Neuronal stem cell (in vitro differentiated cells): ENCODE measurements at regions not wholly inside any gene's neighbourhood (a gene's known extent, or its start where the extent isn't known, plus 50 kb on each side); places are given as distances from the start of the nearest gene placed in this dataset.
A peak's percentile ranks its signal among the peaks of the same experiment; 100 is the strongest.
"Not testable (repeated sequence)": the region's sequence is repeated elsewhere in the genome, so short reads cannot be mapped to it uniquely, and the experiment has no call there.

Experiments used
- DNase-seq: peaks from one replicate; pipeline ENCODE4 v3.0.0-alpha.2; 2013; ENCODE audit warnings: low spot score
- H2AFZ ChIP-seq: one replicate; pipeline ENCODE4 v1.6.1; 2013; ENCODE audit warnings: mild to moderate bottlenecking, low read length, inconsistent platforms
- H2AK5ac ChIP-seq: 2 replicates; pipeline ENCODE4 v1.6.1; 2013; ENCODE audit warnings: low read depth, mild to moderate bottlenecking, inconsistent platforms, low read length, moderate library complexity, mixed read lengths
- H2BK120ac ChIP-seq: 2 replicates; pipeline ENCODE4 v1.6.1; 2013; ENCODE audit warnings: low read depth, mild to moderate bottlenecking, inconsistent platforms, low read length, moderate library complexity, mixed read lengths
- H2BK12ac ChIP-seq: one replicate; pipeline ENCODE4 v1.6.1; 2013; ENCODE audit warnings: low read length, inconsistent platforms
- H2BK15ac ChIP-seq: 2 replicates; pipeline ENCODE4 v1.6.1; 2013; ENCODE audit warnings: mild to moderate bottlenecking, low read length, inconsistent platforms, mixed read lengths
- H2BK5ac ChIP-seq: one replicate; pipeline ENCODE4 v1.6.1; 2013; ENCODE audit warnings: inconsistent platforms, mild to moderate bottlenecking, low read length, moderate library complexity
- H3K14ac ChIP-seq: one replicate; pipeline ENCODE4 v1.6.1; 2013; ENCODE audit warnings: low read length, inconsistent platforms
- H3K18ac ChIP-seq: 2 replicates; pipeline ENCODE4 v1.6.1; 2013; ENCODE audit warnings: low read length, inconsistent platforms
- H3K23ac ChIP-seq: 2 replicates; pipeline ENCODE4 v1.6.1; 2013; ENCODE audit warnings: low read depth, mild to moderate bottlenecking, mixed read lengths, low read length, inconsistent platforms; ENCODE audit not compliant: poor library complexity
- H3K27ac ChIP-seq: replicated peaks from 3 replicates; pipeline ENCODE4 v1.5.1; 2013; ENCODE audit warnings: low read length, inconsistent platforms
- H3K27me3 ChIP-seq, 3 experiments: 2 replicates each; pipeline ENCODE4 v1.6.1; 2013; ENCODE audit warnings: low read length in 3 of 3, mild to moderate bottlenecking in 2 of 3, inconsistent platforms in 1 of 3, low read depth in 1 of 3, mixed read lengths in 1 of 3, moderate library complexity in 1 of 3; ENCODE audit not compliant: control insufficient read depth in 3 of 3, insufficient read depth in 3 of 3
- H3K36me3 ChIP-seq, 2 donors: replicated peaks in 1 of 2; 2 replicates each; pipeline ENCODE4 v1.6.1; 2013; ENCODE audit warnings: low read length in 2 of 2; ENCODE audit not compliant: control insufficient read depth in 2 of 2, insufficient read depth in 2 of 2
- H3K4ac ChIP-seq: 2 replicates; pipeline ENCODE4 v1.6.1; 2013; ENCODE audit warnings: inconsistent platforms, mild to moderate bottlenecking, low read length, moderate library complexity
- H3K4me1 ChIP-seq, 2 donors: 1 replicate in 1 of 2; 2 replicates in 1 of 2; pipeline ENCODE4 v1.6.1; 2013; ENCODE audit warnings: low read length in 2 of 2, low read depth in 1 of 2; ENCODE audit not compliant: control insufficient read depth in 2 of 2, insufficient read depth in 1 of 2
- H3K4me2 ChIP-seq: one replicate; pipeline ENCODE4 v1.6.1; 2013; ENCODE audit warnings: mild to moderate bottlenecking, low read length, inconsistent platforms; ENCODE audit not compliant: insufficient read depth, poor library complexity, severe bottlenecking
- H3K4me3 ChIP-seq, 2 donors: 2 replicates each; pipeline ENCODE4 v1.5.1; 2013; ENCODE audit warnings: low read length in 2 of 2, mild to moderate bottlenecking in 2 of 2, inconsistent platforms in 1 of 2, moderate library complexity in 1 of 2
- H3K79me1 ChIP-seq: one replicate; pipeline ENCODE4 v1.6.1; 2013; ENCODE audit warnings: low read depth, mild to moderate bottlenecking, inconsistent platforms, low read length, moderate library complexity
- H3K9ac ChIP-seq: one replicate; pipeline ENCODE4 v1.6.1; 2013; ENCODE audit warnings: mild to moderate bottlenecking, low read depth, low read length, inconsistent platforms; ENCODE audit not compliant: poor library complexity
- H3K9me3 ChIP-seq, 2 donors: replicated peaks in 1 of 2; 2 replicates each; pipeline versions ENCODE3 to v1.6.1; 2013; ENCODE audit warnings: low read length in 2 of 2, mild to moderate bottlenecking in 2 of 2, inconsistent platforms in 1 of 2, low read depth in 1 of 2, mixed read lengths in 1 of 2, moderate library complexity in 1 of 2; ENCODE audit not compliant: control insufficient read depth in 2 of 2, insufficient read depth in 1 of 2
- H4K8ac ChIP-seq: one replicate; pipeline ENCODE4 v1.6.1; 2013; ENCODE audit warnings: low read depth, mild to moderate bottlenecking, inconsistent platforms, low read length, moderate library complexity
- H4K91ac ChIP-seq: one replicate; pipeline ENCODE4 v1.6.1; 2013; ENCODE audit warnings: low read length, low read depth, mild to moderate bottlenecking, inconsistent platforms; ENCODE audit not compliant: poor library complexity
- WGBS, 2 donors: extraction: QIAGEN DNeasy Blood & Tissue Kit; methylation state at CpG; one replicate each; pipeline ENCODE4 v1.1.7; 2013; ENCODE audit warnings: missing lambda C conversion rate in 2 of 2, mixed read lengths in 1 of 2; ENCODE audit not compliant: insufficient read length in 2 of 2, insufficient replicate concordance in 1 of 2; ENCODE audit errors: extremely low coverage in 2 of 2; 5-methylcytosine and 5-hydroxymethylcytosine counted together

DNA sequence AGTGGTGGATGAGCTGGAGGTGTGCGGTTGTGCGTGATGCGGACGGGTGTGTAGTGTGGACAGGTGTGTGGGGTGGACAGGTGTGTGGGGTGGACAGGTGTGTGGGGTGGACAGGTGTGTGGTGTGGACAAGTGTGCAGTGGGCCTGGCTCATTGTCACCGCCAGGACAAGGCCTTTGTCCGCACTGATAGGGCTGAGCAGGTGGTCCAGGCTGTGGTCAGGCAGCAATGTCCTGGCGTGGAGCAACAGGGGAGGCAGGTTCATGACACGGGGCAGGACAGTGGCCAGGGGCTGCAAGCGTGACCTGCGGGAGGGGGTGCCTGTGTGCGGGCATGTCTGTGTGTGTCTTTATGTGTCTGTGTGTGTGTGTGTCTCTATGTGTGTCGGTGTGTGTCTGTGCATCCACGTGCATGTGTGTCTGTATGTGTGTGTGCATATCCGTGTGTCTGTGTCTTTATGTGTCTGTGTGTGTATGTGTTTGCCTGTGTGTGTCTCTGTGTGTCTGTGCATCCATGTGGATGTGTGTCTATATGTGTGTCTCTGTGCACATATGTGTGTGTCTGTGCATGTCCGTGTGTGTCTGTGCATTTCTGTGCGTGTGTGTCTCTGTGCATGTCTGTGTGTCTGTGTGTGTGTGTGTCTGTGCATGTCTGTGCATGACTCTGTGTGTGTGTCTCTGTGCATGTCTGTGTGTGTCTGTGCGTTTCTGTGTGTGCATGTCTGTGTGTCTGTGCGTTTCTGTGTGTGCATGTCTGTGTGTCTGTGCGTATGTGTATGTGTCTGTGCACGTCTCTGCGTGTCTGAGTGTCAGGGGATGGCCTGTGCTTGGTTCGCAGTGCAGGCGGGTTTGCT is 161.0 kb downstream of the TMEM121 start:
- not testable (repeated sequence) for H2BK5ac ChIP-seq, H3K18ac ChIP-seq, H2BK120ac ChIP-seq, H3K4me1 ChIP-seq, H2AFZ ChIP-seq, H2BK15ac ChIP-seq, H3K36me3 ChIP-seq, H3K14ac ChIP-seq, H3K27me3 ChIP-seq, H2BK12ac ChIP-seq, H3K4me2 ChIP-seq, H4K8ac ChIP-seq, H4K91ac ChIP-seq, DNase-seq, H3K79me1 ChIP-seq, H3K23ac ChIP-seq, H2AK5ac ChIP-seq, H3K9ac ChIP-seq, H3K4ac ChIP-seq, H3K27ac ChIP-seq
- Histone ChIP-seq H3K4me3 (peak overlapping the region in 1 of 2 donors; percentile 58), H3K9me3 (peaks cover 0 to 33% of the 10 kb centered on the region in 2 donors)
- WGBS, 2 donors = no CpG with 5 or more reads among the region's 23 CpGs

DNA sequence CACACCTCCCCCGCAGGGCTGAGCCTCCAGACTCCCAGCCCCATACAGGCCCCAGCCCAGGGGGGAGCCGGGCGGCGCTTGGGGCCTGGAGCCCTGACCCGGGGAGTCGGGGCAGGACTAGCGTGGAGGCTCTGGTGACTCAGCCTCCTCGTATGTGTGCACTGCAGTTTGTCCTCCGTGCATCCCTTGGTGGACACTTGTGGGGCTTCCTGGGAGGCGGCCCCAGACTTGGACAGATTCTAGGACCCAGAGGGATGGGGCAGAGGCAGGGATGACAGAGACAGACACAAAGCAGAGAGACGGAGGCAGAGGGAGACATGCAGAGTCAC is 161.6 kb downstream of the TMEM121 start:
- not testable (repeated sequence) for H3K79me1 ChIP-seq, H3K4me2 ChIP-seq, H3K18ac ChIP-seq, H2BK5ac ChIP-seq, DNase-seq, H2BK12ac ChIP-seq, H3K27ac ChIP-seq, H3K27me3 ChIP-seq, H4K8ac ChIP-seq, H2AFZ ChIP-seq, H3K4ac ChIP-seq, H3K14ac ChIP-seq, H3K4me3 ChIP-seq, H2AK5ac ChIP-seq, H2BK15ac ChIP-seq, H2BK120ac ChIP-seq, H4K91ac ChIP-seq, H3K36me3 ChIP-seq, H3K23ac ChIP-seq, H3K4me1 ChIP-seq, H3K9ac ChIP-seq
- peaks cover 0 to 33% of the 10 kb centered on the region in 2 donors for H3K9me3 ChIP-seq
- no CpG with 5 or more reads among the region's 11 CpGs for WGBS, 2 donors

DNA sequence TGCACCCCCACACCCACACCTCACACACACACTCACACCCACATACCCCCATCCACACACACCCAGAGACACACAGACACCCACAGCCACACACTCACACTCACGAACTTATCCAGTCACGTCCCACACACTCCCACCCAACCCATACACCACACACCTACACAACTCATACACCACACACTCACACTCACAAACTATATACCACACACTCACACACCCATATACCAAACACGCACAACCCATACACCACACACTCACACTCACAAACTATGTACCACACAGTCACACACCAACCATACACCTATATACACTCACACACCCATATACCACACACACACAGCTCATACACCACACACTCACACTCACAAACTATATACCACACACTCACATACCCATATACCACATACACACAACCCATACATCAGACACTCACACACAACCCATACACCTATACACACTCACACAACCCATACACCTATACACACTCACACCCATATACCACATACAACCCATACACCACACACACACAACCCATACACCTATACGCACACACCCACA is 162.4 kb downstream of the TMEM121 start:
- H2AFZ ChIP-seq, H3K23ac ChIP-seq, H3K4me1 ChIP-seq, H2BK12ac ChIP-seq, H3K18ac ChIP-seq, H3K4me3 ChIP-seq, H3K4ac ChIP-seq, H3K27me3 ChIP-seq, H3K79me1 ChIP-seq, H2BK5ac ChIP-seq, H4K91ac ChIP-seq, H3K4me2 ChIP-seq, H4K8ac ChIP-seq, H3K14ac ChIP-seq, DNase-seq, H2BK15ac ChIP-seq, H3K9ac ChIP-seq, H2AK5ac ChIP-seq, H3K36me3 ChIP-seq, H2BK120ac ChIP-seq, H3K27ac ChIP-seq: not testable (repeated sequence)
- H3K9me3 ChIP-seq = peaks cover 0 to 28% of the 10 kb centered on the region in 2 donors
- WGBS, 2 donors = 100% methylated on average over 2 of the region's 4 CpGs

DNA sequence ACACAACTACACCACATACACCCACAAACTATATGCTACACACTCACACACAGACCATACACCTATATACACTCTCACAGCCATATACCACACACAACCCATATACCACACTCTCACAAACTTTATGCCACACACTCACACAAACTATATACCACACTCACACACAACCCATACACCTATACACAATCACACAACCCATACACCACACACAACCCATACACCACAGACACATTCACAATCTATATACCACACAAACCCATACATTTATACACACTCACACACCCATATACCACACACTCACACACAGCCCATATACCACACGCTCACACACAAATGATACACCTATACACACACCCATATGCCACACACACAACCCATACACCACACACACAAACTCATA is 163.3 kb downstream of the TMEM121 start:
- no peak overlapping the region for H2BK5ac ChIP-seq

More for the DNA sequence above, 163.3 kb downstream of the TMEM121 start:
- H3K27ac ChIP-seq = no peak overlapping the region
- H2BK12ac ChIP-seq = no peak overlapping the region
- no peaks in the 10 kb centered on the region for H3K4me1 ChIP-seq
- H4K91ac ChIP-seq = no peak overlapping the region
- no peak for DNase-seq
- H3K4me3 ChIP-seq = peak overlapping the region in 1 of 2 donors; percentile 64
- H3K9me3 ChIP-seq = peaks cover 0 to 30% of the 10 kb centered on the region in 2 donors
- H3K9ac ChIP-seq = no peak overlapping the region
- 100% methylated on average over 1 of the region's 1 CpG; no CpG with 5 or more reads in 1 of the 2 donors for WGBS, 2 donors
- H3K18ac ChIP-seq = no peak overlapping the region
- no peak overlapping the region for H3K14ac ChIP-seq
- H3K27me3 ChIP-seq = no peaks in the 10 kb centered on the region
- H3K79me1 ChIP-seq = no peaks in the 10 kb centered on the region
- H3K4ac ChIP-seq = no peak overlapping the region
- no peak overlapping the region for H2AK5ac ChIP-seq
- H3K4me2 ChIP-seq = no peak overlapping the region
- H3K36me3 ChIP-seq = peaks cover 0 to 2% of the 10 kb centered on the region in 2 donors
- no peak overlapping the region for H2BK120ac ChIP-seq
- H3K23ac ChIP-seq = no peak overlapping the region
- H2BK15ac ChIP-seq = no peak overlapping the region
- H4K8ac ChIP-seq = no peak overlapping the region
- H2AFZ ChIP-seq = no peak overlapping the region
